Neural cell (in vitro differentiated cells): ENCODE measurements at regions not wholly inside any gene's neighbourhood (a gene's known extent, or its start where the extent isn't known, plus 50 kb on each side); places are given as distances from the start of the nearest gene placed in this dataset.

ENCODE experiments used
- H2AFZ ChIP-seq: fragments of 200-600, 300-800 bp; sonication (generic), shearing (Covaris generic); 2 replicates; pipeline ENCODE4 v1.6.0; 2014; ENCODE audit warnings: low read depth, mild to moderate bottlenecking, antibody characterized with exemption, low read length, moderate library complexity
- H3F3A ChIP-seq: fragments of 200-600 bp; shearing (Covaris generic); 2 replicates; pipeline ENCODE4 v1.6.1; 2016; ENCODE audit warnings: mild to moderate bottlenecking, moderate library complexity, mixed read lengths, antibody characterized with exemption, low read length; ENCODE audit not compliant: insufficient read depth, poor library complexity, severe bottlenecking
- H3K27ac ChIP-seq: fragments of 200-600, 300-800 bp; sonication (generic), shearing (Covaris generic); 2 replicates; pipeline ENCODE4 v1.5.1; 2014; ENCODE audit warnings: mild to moderate bottlenecking, low read length, moderate library complexity
- H3K27me3 ChIP-seq: fragments of 300-800, 200-600 bp; sonication (generic), shearing (Covaris generic); 2 replicates; pipeline ENCODE4 v1.6.0; 2014; ENCODE audit warnings: mild to moderate bottlenecking, low read depth, low read length, moderate library complexity; ENCODE audit not compliant: insufficient read depth
- H3K36me3 ChIP-seq: fragments of 300-800, 200-600 bp; sonication (generic), shearing (Covaris generic); 2 replicates; pipeline ENCODE4 v1.5.1; 2014; ENCODE audit warnings: mild to moderate bottlenecking, antibody characterized with exemption, low read length, moderate library complexity; ENCODE audit not compliant: insufficient read depth
- H3K4me2 ChIP-seq: fragments of 300-800, 200-600 bp; sonication (generic), shearing (Covaris generic); 2 replicates; pipeline ENCODE4 v1.6.0; 2014; ENCODE audit warnings: mild to moderate bottlenecking, low read length
- H3K4me3 ChIP-seq: fragments of 300-800, 200-600 bp; sonication (generic), shearing (Covaris generic); 2 replicates; pipeline ENCODE4 v1.5.1; 2014; ENCODE audit warnings: mild to moderate bottlenecking, low read length, moderate library complexity
- H3K79me2 ChIP-seq: fragments of 200-600 bp; shearing (Covaris generic); replicated peaks from 2 replicates; pipeline ENCODE4 v1.6.0; 2014; ENCODE audit warnings: mild to moderate bottlenecking, low read length, moderate library complexity; ENCODE audit not compliant: insufficient read depth
- H3K9ac ChIP-seq: fragments of 300-800, 200-600 bp; sonication (generic), shearing (Covaris generic); 2 replicates; pipeline ENCODE4 v1.6.1; 2016; ENCODE audit warnings: mild to moderate bottlenecking, low read length, mixed read lengths
- H3K9me2 ChIP-seq: fragments of 200-600 bp; shearing (Covaris generic); 2 replicates; pipeline ENCODE4 v1.6.1; 2016; ENCODE audit warnings: mild to moderate bottlenecking, low read length, mixed read lengths; ENCODE audit not compliant: insufficient read depth
- H3K9me3 ChIP-seq: fragments of 200-600, 300-800 bp; sonication (generic), shearing (Covaris generic); 2 replicates; pipeline ENCODE4 v1.6.1; 2016; ENCODE audit warnings: mild to moderate bottlenecking, mixed run types, low read length, moderate library complexity, mixed read lengths
- H4K20me1 ChIP-seq: fragments of 200-600 bp; shearing (Covaris generic); 2 replicates; pipeline ENCODE4 v1.6.1; 2016; ENCODE audit warnings: mild to moderate bottlenecking, mixed run types; ENCODE audit not compliant: insufficient read depth
- EP300 ChIP-seq: fragments of 450-650 bp; conservative IDR thresholded peaks from 2 replicates; pipeline ENCODE4 v1.6.1; 2014; ENCODE audit warnings: antibody characterized with exemption, mild to moderate bottlenecking, moderate library complexity; ENCODE audit not compliant: poor library complexity, severe bottlenecking
- EZH2 ChIP-seq: fragments of 200-600, 300-800 bp; shearing (Covaris generic), sonication (generic); IDR thresholded peaks from 2 replicates; pipeline ENCODE4 v1.6.1; 2014; ENCODE audit warnings: antibody characterized with exemption, low read length, borderline replicate concordance, mild to moderate bottlenecking; ENCODE audit not compliant: insufficient read depth, poor library complexity, severe bottlenecking
- MXI1 ChIP-seq: fragments of 450-650 bp; conservative IDR thresholded peaks from 2 replicates; pipeline ENCODE4 v1.6.1; 2014; ENCODE audit warnings: antibody characterized with exemption, mild to moderate bottlenecking; ENCODE audit not compliant: poor library complexity, severe bottlenecking
- POLR2AphosphoS5 ChIP-seq: IDR thresholded peaks from 2 replicates; pipeline ENCODE4 v1.6.1; 2012
- RAD21 ChIP-seq: fragments of 450-650 bp; conservative IDR thresholded peaks from 2 replicates; pipeline ENCODE4 v1.6.1; 2014; ENCODE audit warnings: antibody characterized with exemption, mild to moderate bottlenecking, moderate library complexity
- SMC3 ChIP-seq: fragments of 450-650 bp; conservative IDR thresholded peaks from 2 replicates; pipeline ENCODE4 v1.6.1; 2014; ENCODE audit warnings: antibody characterized with exemption, mild to moderate bottlenecking, moderate library complexity; ENCODE audit not compliant: poor library complexity
- TAF1 ChIP-seq: IDR thresholded peaks from 2 replicates; pipeline ENCODE4 v1.6.1; 2012; ENCODE audit warnings: low read depth
- TF ChIP-seq, protein P1 (sequence below): IDR thresholded peaks from 2 replicates; pipeline ENCODE4 v1.6.1; 2012; ENCODE audit warnings: borderline replicate concordance
- TF ChIP-seq, protein P2 (sequence below): fragments of 450-650 bp; IDR thresholded peaks from 2 replicates; pipeline ENCODE4 v1.5.1; 2014; ENCODE audit warnings: antibody characterized with exemption, mild to moderate bottlenecking, moderate library complexity; ENCODE audit not compliant: poor library complexity, severe bottlenecking

DNA sequence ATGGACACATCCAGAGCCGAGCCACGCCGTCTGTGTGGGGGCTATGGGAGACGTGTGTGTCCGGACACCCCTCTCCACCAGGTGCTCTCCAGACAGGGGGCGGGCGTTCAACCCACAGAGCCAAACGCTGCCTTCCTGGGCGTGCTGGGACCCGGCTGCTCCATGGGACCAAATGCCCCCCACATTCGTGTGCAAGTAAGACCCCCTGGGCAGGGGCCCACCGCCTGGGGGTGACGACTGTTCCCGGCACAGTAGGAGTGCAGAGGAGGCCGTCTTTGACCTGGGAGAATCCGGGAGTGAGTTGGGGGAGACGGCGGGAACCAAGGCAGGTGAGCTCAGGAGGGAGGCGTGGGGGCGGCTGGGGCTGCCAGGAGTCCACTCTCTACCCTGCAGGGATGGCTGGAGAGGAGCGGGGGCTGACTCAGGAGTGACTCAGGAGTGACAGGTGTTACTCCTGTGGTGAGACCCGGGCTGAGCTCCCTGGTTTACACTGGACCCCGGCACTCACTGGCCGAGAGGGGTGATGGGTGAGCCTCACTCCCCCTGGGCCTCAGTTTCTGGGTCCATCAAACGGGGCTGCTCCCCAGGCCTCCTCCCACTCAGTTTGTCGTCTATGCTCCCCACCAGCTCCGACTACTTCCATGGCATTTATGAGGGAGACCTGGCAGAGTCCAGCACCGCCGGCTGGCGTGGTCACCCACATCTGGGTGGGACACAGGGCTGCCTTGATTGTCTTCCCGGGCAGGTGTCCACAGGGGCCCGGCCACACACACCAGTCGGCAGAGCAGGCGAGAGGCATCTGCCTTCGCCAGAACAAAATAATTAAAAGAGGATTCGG is 95.0 kb downstream of the MICALL2 start:
- Histone ChIP-seq H3K9me2 (no peaks in the 10 kb centered on the region), H3K36me3 (no peaks in the 10 kb centered on the region), H3K4me3 (no peak overlapping the region), H3F3A (no peaks in the 10 kb centered on the region), H2AFZ (no peak overlapping the region), H3K27ac (no peak overlapping the region), H4K20me1 (no peaks in the 10 kb centered on the region), H3K9ac (no peak overlapping the region), H3K27me3 (peaks cover 17% of the 10 kb centered on the region), H3K4me2 (no peak overlapping the region), H3K79me2 (no peaks in the 10 kb centered on the region), H3K9me3 (no peaks in the 10 kb centered on the region)
- TF ChIP-seq, protein P1, sequence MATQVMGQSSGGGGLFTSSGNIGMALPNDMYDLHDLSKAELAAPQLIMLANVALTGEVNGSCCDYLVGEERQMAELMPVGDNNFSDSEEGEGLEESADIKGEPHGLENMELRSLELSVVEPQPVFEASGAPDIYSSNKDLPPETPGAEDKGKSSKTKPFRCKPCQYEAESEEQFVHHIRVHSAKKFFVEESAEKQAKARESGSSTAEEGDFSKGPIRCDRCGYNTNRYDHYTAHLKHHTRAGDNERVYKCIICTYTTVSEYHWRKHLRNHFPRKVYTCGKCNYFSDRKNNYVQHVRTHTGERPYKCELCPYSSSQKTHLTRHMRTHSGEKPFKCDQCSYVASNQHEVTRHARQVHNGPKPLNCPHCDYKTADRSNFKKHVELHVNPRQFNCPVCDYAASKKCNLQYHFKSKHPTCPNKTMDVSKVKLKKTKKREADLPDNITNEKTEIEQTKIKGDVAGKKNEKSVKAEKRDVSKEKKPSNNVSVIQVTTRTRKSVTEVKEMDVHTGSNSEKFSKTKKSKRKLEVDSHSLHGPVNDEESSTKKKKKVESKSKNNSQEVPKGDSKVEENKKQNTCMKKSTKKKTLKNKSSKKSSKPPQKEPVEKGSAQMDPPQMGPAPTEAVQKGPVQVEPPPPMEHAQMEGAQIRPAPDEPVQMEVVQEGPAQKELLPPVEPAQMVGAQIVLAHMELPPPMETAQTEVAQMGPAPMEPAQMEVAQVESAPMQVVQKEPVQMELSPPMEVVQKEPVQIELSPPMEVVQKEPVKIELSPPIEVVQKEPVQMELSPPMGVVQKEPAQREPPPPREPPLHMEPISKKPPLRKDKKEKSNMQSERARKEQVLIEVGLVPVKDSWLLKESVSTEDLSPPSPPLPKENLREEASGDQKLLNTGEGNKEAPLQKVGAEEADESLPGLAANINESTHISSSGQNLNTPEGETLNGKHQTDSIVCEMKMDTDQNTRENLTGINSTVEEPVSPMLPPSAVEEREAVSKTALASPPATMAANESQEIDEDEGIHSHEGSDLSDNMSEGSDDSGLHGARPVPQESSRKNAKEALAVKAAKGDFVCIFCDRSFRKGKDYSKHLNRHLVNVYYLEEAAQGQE = no peak
- TF ChIP-seq SMC3 (no peak), POLR2AphosphoS5 (no peak), EP300 (no peak), MXI1 (no peak), TAF1 (no peak), RAD21 (no peak)
- TF ChIP-seq, protein P2, sequence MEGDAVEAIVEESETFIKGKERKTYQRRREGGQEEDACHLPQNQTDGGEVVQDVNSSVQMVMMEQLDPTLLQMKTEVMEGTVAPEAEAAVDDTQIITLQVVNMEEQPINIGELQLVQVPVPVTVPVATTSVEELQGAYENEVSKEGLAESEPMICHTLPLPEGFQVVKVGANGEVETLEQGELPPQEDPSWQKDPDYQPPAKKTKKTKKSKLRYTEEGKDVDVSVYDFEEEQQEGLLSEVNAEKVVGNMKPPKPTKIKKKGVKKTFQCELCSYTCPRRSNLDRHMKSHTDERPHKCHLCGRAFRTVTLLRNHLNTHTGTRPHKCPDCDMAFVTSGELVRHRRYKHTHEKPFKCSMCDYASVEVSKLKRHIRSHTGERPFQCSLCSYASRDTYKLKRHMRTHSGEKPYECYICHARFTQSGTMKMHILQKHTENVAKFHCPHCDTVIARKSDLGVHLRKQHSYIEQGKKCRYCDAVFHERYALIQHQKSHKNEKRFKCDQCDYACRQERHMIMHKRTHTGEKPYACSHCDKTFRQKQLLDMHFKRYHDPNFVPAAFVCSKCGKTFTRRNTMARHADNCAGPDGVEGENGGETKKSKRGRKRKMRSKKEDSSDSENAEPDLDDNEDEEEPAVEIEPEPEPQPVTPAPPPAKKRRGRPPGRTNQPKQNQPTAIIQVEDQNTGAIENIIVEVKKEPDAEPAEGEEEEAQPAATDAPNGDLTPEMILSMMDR = no peak

DNA sequence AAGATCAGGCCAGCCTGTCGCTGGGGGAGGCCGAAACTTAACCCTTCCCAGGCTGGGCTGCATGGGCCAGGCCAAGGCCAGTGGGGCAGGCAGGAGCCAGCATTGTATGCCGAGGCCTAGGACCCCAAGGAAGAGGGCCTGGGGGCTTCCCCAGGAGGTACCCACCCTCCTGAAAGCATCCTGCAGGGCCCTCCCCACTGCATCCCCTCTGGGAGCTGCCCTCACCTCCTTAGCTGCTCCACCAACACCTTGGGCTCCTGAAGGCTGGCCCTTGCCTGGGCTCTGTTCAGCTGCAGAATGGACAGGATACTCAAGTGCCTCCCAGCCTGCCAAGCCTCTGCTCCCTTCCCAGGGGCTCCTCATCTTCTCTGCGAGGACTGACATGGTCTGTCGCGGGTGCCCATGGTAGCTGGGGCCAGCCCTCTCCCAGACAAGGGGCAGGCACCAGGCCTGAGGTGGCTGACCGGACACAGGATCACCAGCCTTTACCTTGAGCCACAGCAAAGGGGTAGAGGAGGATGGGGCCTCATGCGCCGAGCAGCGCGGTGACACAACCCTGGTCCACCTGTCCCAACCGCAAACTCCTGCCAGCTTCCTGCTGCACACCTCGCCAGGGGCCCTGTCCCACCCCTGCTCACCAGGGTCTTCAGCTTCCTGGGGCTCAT is 94.2 kb downstream of the MICALL2 start:
- no peak overlapping the region for H2AFZ ChIP-seq
- no peaks in the 10 kb centered on the region for H3F3A ChIP-seq
- no peak overlapping the region for H3K4me2 ChIP-seq
- no peaks in the 10 kb centered on the region for H3K79me2 ChIP-seq
- H3K9me3 ChIP-seq = no peaks in the 10 kb centered on the region
- peaks cover 23% of the 10 kb centered on the region for H3K27me3 ChIP-seq
- no peak overlapping the region for H3K4me3 ChIP-seq
- no peak overlapping the region for H3K9ac ChIP-seq
- H3K9me2 ChIP-seq = no peaks in the 10 kb centered on the region
- no peaks in the 10 kb centered on the region for H4K20me1 ChIP-seq
- TF ChIP-seq EP300 (no peak), POLR2AphosphoS5 (no peak), SMC3 (no peak), EZH2 (no peak), MXI1 (no peak), TAF1 (no peak), RAD21 (no peak)
- TF ChIP-seq, protein P1 = no peak
- TF ChIP-seq, protein P2 = no peak
- H3K36me3 ChIP-seq = no peaks in the 10 kb centered on the region
- H3K27ac ChIP-seq = no peak overlapping the region
